Body of pancreas (tissue), 4 donors: ENCODE measurements at regions not wholly inside any gene's neighbourhood (a gene's known extent, or its start where the extent isn't known, plus 50 kb on each side); places are given as distances from the start of the nearest gene placed in this dataset.

Experiments used
- CTCF ChIP-seq, 7 experiments: fragments of 450-650 bp in 4 of 7; fragments of 200-600 bp in 3 of 7; sonication (generic) in 3 of 7; IDR thresholded peaks; one replicate each; pipeline ENCODE4 v1.5.1; 2016 to 2019; ENCODE audit warnings: antibody characterized with exemption in 7 of 7
- POLR2A ChIP-seq, 3 donors: fragments of 450-650 bp; IDR thresholded peaks; one replicate each; pipeline ENCODE4 v1.6.1; 2016; ENCODE audit warnings: antibody characterized with exemption in 3 of 3, mild to moderate bottlenecking in 2 of 3

- TF ChIP-seq POLR2A (IDR thresholded peaks at IDR 0.05), result no peak
- TF ChIP-seq CTCF (IDR thresholded peaks at IDR 0.05), result no peak
These were observed 81.3 kb upstream of the BMP2 start for GRCh38 chr20:6686171-6686570.
